HEK293T (cell line): ENCODE measurements at regions not wholly inside any gene's neighbourhood (a gene's known extent, or its start where the extent isn't known, plus 50 kb on each side); places are given as distances from the start of the nearest gene placed in this dataset.
A peak's percentile ranks its signal among the peaks of the same experiment; 100 is the strongest.
"Not testable (repeated sequence)": the region's sequence is repeated elsewhere in the genome, so short reads cannot be mapped to it uniquely, and the experiment has no call there.

ENCODE experiments used
- CTCF ChIA-PET: fragments of 350-600 bp; formaldehyde crosslinking; extraction: SDS; loops from one replicate; lab custom pipeline; 2021; ENCODE audit warnings: antibody characterized with exemption, inconsistent platforms; lab: Yijun Ruan, JAX
- POLR2A ChIA-PET: fragments of 350-600 bp; formaldehyde crosslinking; extraction: SDS; loops from one replicate; lab custom pipeline; 2020; ENCODE audit warnings: antibody characterized with exemption, inconsistent platforms; lab: Yijun Ruan, JAX
- DNase-seq: peaks from one replicate; pipeline ENCODE4 v3.0.0; 2012; ENCODE audit warnings: mixed read lengths; ENCODE audit errors: extremely low spot score
- ARNT ChIP-seq: fragments of 450-650 bp; IDR thresholded peaks from 2 replicates; pipeline ENCODE4 v1.6.1; 2017; ENCODE audit warnings: mild to moderate bottlenecking
- BHLHE40 ChIP-seq: fragments of 450-650 bp; IDR thresholded peaks from 2 replicates; pipeline ENCODE4 v1.6.1; 2016; ENCODE audit warnings: mild to moderate bottlenecking, moderate library complexity, borderline replicate concordance
- CTBP1 ChIP-seq: fragments of 450-650 bp; IDR thresholded peaks from 2 replicates; pipeline ENCODE4 v1.6.1; 2016; ENCODE audit warnings: borderline replicate concordance
- ELF4 ChIP-seq: fragments of 450-650 bp; IDR thresholded peaks from 2 replicates; pipeline ENCODE4 v1.6.1; 2017; ENCODE audit warnings: antibody characterized with exemption
- FOXA1 ChIP-seq: fragments of 450-650 bp; IDR thresholded peaks from 2 replicates; pipeline ENCODE4 v1.6.1; 2016; ENCODE audit warnings: mild to moderate bottlenecking
- FOXK2 ChIP-seq: fragments of 450-650 bp; IDR thresholded peaks from 2 replicates; pipeline ENCODE4 v1.6.1; 2016; ENCODE audit warnings: mild to moderate bottlenecking
- FOXM1 ChIP-seq: fragments of 450-650 bp; IDR thresholded peaks from 2 replicates; pipeline ENCODE4 v1.6.1; 2017; ENCODE audit warnings: mild to moderate bottlenecking, borderline replicate concordance
- HDGF ChIP-seq: fragments of 450-650 bp; IDR thresholded peaks from 2 replicates; pipeline ENCODE4 v1.6.1; 2017; ENCODE audit warnings: antibody characterized with exemption, borderline replicate concordance
- L3MBTL2 ChIP-seq: fragments of 450-650 bp; conservative IDR thresholded peaks from 2 replicates; pipeline ENCODE4 v1.6.1; 2016; ENCODE audit warnings: mild to moderate bottlenecking
- LEF1 ChIP-seq: fragments of 450-650 bp; IDR thresholded peaks from 2 replicates; pipeline ENCODE4 v1.6.1; 2017; ENCODE audit warnings: mild to moderate bottlenecking, borderline replicate concordance
- NFRKB ChIP-seq: fragments of 450-650 bp; IDR thresholded peaks from 2 replicates; pipeline ENCODE4 v1.6.1; 2016; ENCODE audit warnings: mild to moderate bottlenecking, moderate library complexity
- SP1 ChIP-seq: fragments of 450-650 bp; IDR thresholded peaks from 2 replicates; pipeline ENCODE4 v1.6.1; 2017
- SUZ12 ChIP-seq: fragments of 450-650 bp; IDR thresholded peaks from 2 replicates; pipeline ENCODE4 v1.6.1; 2016; ENCODE audit warnings: mild to moderate bottlenecking
- TARDBP ChIP-seq: fragments of 450-650 bp; IDR thresholded peaks from 2 replicates; pipeline ENCODE4 v1.6.1; 2016
- ZNF384 ChIP-seq: fragments of 450-650 bp; IDR thresholded peaks from 2 replicates; pipeline ENCODE4 v1.6.1; 2016
- TF ChIP-seq, protein P1 (sequence below): fragments of 450-650 bp; IDR thresholded peaks from 2 replicates; pipeline ENCODE4 v1.6.1; 2016

- CTCF ChIA-PET, result no interaction called here
- DNase-seq, result no peak
- POLR2A ChIA-PET, result no interaction called here
- TF ChIP-seq ELF4 (no peak), FOXM1 (no peak), NFRKB (no peak), ARNT (no peak), TARDBP (no peak), SP1 (no peak), HDGF (no peak), FOXA1 (no peak), LEF1 (no peak), L3MBTL2 (no peak)
These were observed 904.5 kb downstream of the PLA2G4A start for GRCh38 chr1:187733232-187733631.

DNA sequence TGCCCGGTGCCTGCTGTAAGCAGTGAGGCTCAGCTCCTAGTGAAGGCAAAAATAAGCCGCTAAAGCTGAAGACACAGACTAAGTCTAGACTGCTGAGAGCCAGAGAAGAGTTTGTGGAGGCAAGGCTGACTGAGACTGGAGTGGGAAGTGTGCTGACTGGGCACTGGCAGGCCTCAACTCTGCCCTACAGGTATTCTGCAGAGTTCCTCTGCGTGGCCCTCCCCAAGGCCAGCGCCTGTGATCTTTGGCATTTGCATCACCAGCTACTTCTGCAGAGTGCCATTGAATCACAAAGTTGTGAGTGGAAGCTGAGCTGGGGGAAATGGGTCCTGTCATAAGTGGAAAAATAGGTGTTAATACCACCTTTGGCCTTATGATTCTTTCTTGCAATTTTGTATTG, 905.7 kb downstream of the PLA2G4A start:
- DNase-seq, result no peak
- ChIA-PET CTCF (no interaction called here), POLR2A (no interaction called here)
- no peak for TF ChIP-seq CTBP1
- no peak for TF ChIP-seq LEF1
- TF ChIP-seq FOXA1, result no peak
- no peak for TF ChIP-seq ARNT
- no peak for TF ChIP-seq SUZ12
- TF ChIP-seq FOXM1, result no peak
- TF ChIP-seq FOXK2, result no peak
- TF ChIP-seq ZNF384, result no peak
- TF ChIP-seq NFRKB, result no peak
- TF ChIP-seq HDGF, result no peak
- no peak for TF ChIP-seq BHLHE40

GRCh38 chr1:187744665-187745064, 915.9 kb downstream of the PLA2G4A start:
- TF ChIP-seq L3MBTL2 (no peak), NFRKB (no peak), ELF4 (no peak), LEF1 (no peak), FOXK2 (no peak)
- TF ChIP-seq, protein P1, sequence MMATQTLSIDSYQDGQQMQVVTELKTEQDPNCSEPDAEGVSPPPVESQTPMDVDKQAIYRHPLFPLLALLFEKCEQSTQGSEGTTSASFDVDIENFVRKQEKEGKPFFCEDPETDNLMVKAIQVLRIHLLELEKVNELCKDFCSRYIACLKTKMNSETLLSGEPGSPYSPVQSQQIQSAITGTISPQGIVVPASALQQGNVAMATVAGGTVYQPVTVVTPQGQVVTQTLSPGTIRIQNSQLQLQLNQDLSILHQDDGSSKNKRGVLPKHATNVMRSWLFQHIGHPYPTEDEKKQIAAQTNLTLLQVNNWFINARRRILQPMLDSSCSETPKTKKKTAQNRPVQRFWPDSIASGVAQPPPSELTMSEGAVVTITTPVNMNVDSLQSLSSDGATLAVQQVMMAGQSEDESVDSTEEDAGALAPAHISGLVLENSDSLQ, result peak; percentile 48
- ChIA-PET CTCF (no interaction called here), POLR2A (no interaction called here)
- DNase-seq, result no peak

- no peak for DNase-seq
- TF ChIP-seq HDGF, result no peak
- no peak for TF ChIP-seq TARDBP
- TF ChIP-seq SP1, result no peak
- TF ChIP-seq FOXK2, result no peak
- no peak for TF ChIP-seq L3MBTL2
- no peak for TF ChIP-seq ARNT
- TF ChIP-seq SUZ12, result no peak
- no peak for TF ChIP-seq FOXM1
- no peak for TF ChIP-seq NFRKB
- CTCF ChIA-PET, result no interaction called here
- POLR2A ChIA-PET, result no interaction called here
These were observed 926.8 kb downstream of the PLA2G4A start for GRCh38 chr1:187755536-187755935.

DNA sequence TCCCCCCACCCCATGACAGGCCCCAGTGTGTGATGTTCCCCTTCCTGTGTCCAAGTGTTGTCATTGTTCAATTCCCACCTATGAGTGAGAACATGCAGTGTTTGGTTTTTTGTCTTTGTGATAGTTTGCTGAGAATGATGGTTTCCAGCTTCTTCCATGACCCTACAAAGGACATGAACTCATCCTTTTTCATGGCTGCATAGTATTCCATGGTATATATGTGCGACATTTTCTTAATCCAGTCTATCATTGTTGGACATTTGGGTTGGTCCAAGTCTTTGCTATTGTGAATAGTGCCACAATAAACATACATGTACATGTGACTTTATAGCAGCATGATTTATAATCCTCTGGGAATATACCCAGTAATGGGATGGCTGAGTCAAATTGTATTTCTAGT, 927.9 kb downstream of the PLA2G4A start:
- DNase-seq, POLR2A ChIA-PET, CTCF ChIA-PET: not testable (repeated sequence)

- TF ChIP-seq SUZ12, result no peak
- no peak for TF ChIP-seq L3MBTL2
- CTCF ChIA-PET, result no interaction called here
- no peak for DNase-seq
- POLR2A ChIA-PET, result no interaction called here
These were observed 931.1 kb downstream of the PLA2G4A start for GRCh38 chr1:187759825-187760333.

- TF ChIP-seq L3MBTL2, result no peak
- no peak for TF ChIP-seq TARDBP
- TF ChIP-seq, protein P1, result no peak
- TF ChIP-seq ARNT, result no peak
- TF ChIP-seq ELF4, result no peak
- no peak for TF ChIP-seq FOXM1
- no peak for TF ChIP-seq LEF1
- TF ChIP-seq BHLHE40, result no peak
- no peak for TF ChIP-seq CTBP1
- TF ChIP-seq NFRKB, result no peak
- no peak for TF ChIP-seq FOXK2
- no peak for TF ChIP-seq ZNF384
- no peak for TF ChIP-seq SP1
- TF ChIP-seq HDGF, result no peak
- no peak for TF ChIP-seq FOXA1
- no peak for TF ChIP-seq SUZ12
- POLR2A ChIA-PET, result no interaction called here
These were observed 933.4 kb downstream of the PLA2G4A start for GRCh38 chr1:187762118-187762517.

DNA sequence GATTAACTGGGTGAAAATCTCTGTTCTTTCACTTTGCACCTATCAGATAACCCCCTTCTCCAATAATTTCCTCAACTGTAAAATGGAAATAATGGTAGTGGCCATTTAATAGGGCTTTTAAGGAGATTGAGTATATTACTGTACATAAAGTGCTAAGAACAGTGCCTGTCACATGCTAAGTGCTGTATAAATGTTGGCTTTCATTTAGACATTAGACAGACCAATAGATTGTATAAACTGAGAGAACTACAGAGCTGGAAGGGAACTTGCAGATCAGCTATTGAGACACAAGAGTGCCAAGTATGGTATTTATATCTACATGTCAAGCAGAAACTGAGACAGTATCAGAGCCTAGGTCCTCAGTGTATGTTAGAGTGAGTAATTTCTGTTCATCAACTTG, 934.7 kb downstream of the PLA2G4A start:
- TF ChIP-seq, protein P1, result no peak
- TF ChIP-seq FOXM1 (no peak), BHLHE40 (no peak), NFRKB (no peak), SUZ12 (no peak), ARNT (no peak), ELF4 (no peak), TARDBP (no peak), CTBP1 (no peak)
- no peak for DNase-seq
- ChIA-PET CTCF (no interaction called here), POLR2A (no interaction called here)

More at GRCh38 chr1:187762118-187762517, 933.4 kb downstream of the PLA2G4A start:
- peak; percentile 26 for DNase-seq
- CTCF ChIA-PET, result no interaction called here
